ENCODE measurements at regions not wholly inside any gene's neighbourhood (a gene's known extent, or its start where the extent isn't known, plus 50 kb on each side); places are given as distances from the start of the nearest gene placed in this dataset.

GRCh38 chr10:124245191-124245590 is 151.8 kb upstream of the CHST15 start:
- TF ChIP-seq MAFK (IDR thresholded peaks at IDR 0.05; ENCODE audit: low read depth, low read length) (no peak), CHD1 (IDR thresholded peaks at IDR 0.05; ENCODE audit: low read depth, low read length) (no peak), MXI1 (IDR thresholded peaks at IDR 0.05; ENCODE audit: borderline replicate concordance, low read depth, low read length) (no peak), CTCF (conservative IDR thresholded peaks at IDR 0.05; ENCODE audit: low read depth, low read length) (no peak), CEBPB (IDR thresholded peaks at IDR 0.05; ENCODE audit: low read depth, low read length) (no peak), POLR2A (IDR thresholded peaks at IDR 0.05; ENCODE audit: low read depth, low read length) (no peak), FOS (IDR thresholded peaks at IDR 0.05; ENCODE audit: low read depth, low read length) (no peak), BHLHE40 (IDR thresholded peaks at IDR 0.05; ENCODE audit: low read depth, low read length) (no peak), ELK1 (IDR thresholded peaks at IDR 0.05; ENCODE audit: borderline replicate concordance, low read depth, low read length) (no peak), SMC3 (IDR thresholded peaks at IDR 0.05; ENCODE audit: low read depth, low read length) (no peak), RAD21 (IDR thresholded peaks at IDR 0.05; ENCODE audit: low read length) (no peak), NFE2L2 (IDR thresholded peaks at IDR 0.05; ENCODE audit: low read depth, low read length) (no peak), USF2 (IDR thresholded peaks at IDR 0.05; ENCODE audit: low read depth, low read length) (no peak), RCOR1 (IDR thresholded peaks at IDR 0.05; ENCODE audit: insufficient replicate concordance, low read length) (no peak)
